ENCODE measurements at regions not wholly inside any gene's neighbourhood (a gene's known extent, or its start where the extent isn't known, plus 50 kb on each side); places are given as distances from the start of the nearest gene placed in this dataset.

GRCh38 chr4:19659101-19659500 lies 592.6 kb upstream of the SLIT2 start:
- Histone ChIP-seq H3K4me1 (ENCODE audit: control insufficient read depth, low read length) (no peaks in the 10 kb centered on the region), H3K9me3 (ENCODE audit: control insufficient read depth, insufficient read depth, low read length) (no peaks in the 10 kb centered on the region), H3K79me2 (ENCODE audit: control insufficient read depth, low read length) (no peaks in the 10 kb centered on the region), H3F3A (ENCODE audit: control insufficient read depth, insufficient read depth) (no peaks in the 10 kb centered on the region), H3K4me2 (ENCODE audit: low read length) (no peak overlapping the region), H3K4me3 (ENCODE audit: low read length) (no peak overlapping the region), H3K9me2 (replicated peaks; ENCODE audit: control insufficient read depth, low read length) (no peaks in the 10 kb centered on the region), H3K27ac (ENCODE audit: low read depth, low read length) (no peak overlapping the region), H4K20me1 (ENCODE audit: control insufficient read depth, insufficient read depth, low read depth, low read length) (no peaks in the 10 kb centered on the region), H3K36me3 (ENCODE audit: control insufficient read depth, low read length) (no peaks in the 10 kb centered on the region), H3K27me3 (ENCODE audit: control insufficient read depth, low read length) (no peaks in the 10 kb centered on the region)
- TF ChIP-seq CTCF (IDR thresholded peaks at IDR 0.05; ENCODE audit: low read depth, low read length, poor library complexity, severe bottlenecking) (no peak), EZH2phosphoT487 (IDR thresholded peaks at IDR 0.05; ENCODE audit: borderline replicate concordance, low read length) (no peak)

- no peaks in the 10 kb centered on the region for H3K27me3 ChIP-seq (ENCODE audit: control insufficient read depth, low read length)
- no peaks in the 10 kb centered on the region for H3K79me2 ChIP-seq (ENCODE audit: control insufficient read depth, low read length)
- TF ChIP-seq EZH2phosphoT487 (IDR thresholded peaks at IDR 0.05; ENCODE audit: borderline replicate concordance, low read length) (no peak), CTCF (IDR thresholded peaks at IDR 0.05; ENCODE audit: low read depth, low read length, poor library complexity, severe bottlenecking) (no peak)
- H3K9me2 ChIP-seq (replicated peaks; ENCODE audit: control insufficient read depth, low read length) = no peaks in the 10 kb centered on the region
- H3K4me2 ChIP-seq (ENCODE audit: low read length) = no peak overlapping the region
- no peaks in the 10 kb centered on the region for H4K20me1 ChIP-seq (ENCODE audit: control insufficient read depth, insufficient read depth, low read depth, low read length)
- no peaks in the 10 kb centered on the region for H3F3A ChIP-seq (ENCODE audit: control insufficient read depth, insufficient read depth)
- H3K4me1 ChIP-seq (ENCODE audit: control insufficient read depth, low read length) = no peaks in the 10 kb centered on the region
- no peak overlapping the region for H3K27ac ChIP-seq (ENCODE audit: low read depth, low read length)
- no peaks in the 10 kb centered on the region for H3K9me3 ChIP-seq (ENCODE audit: control insufficient read depth, insufficient read depth, low read length)
- no peak overlapping the region for H3K4me3 ChIP-seq (ENCODE audit: low read length)
- H3K36me3 ChIP-seq (ENCODE audit: control insufficient read depth, low read length) = no peaks in the 10 kb centered on the region
These were observed 593.8 kb upstream of the SLIT2 start for GRCh38 chr4:19657856-19658255.

GRCh38 chr4:19655666-19656065 lies 596.0 kb upstream of the SLIT2 start:
- TF ChIP-seq CTCF (IDR thresholded peaks at IDR 0.05; ENCODE audit: low read depth, low read length, poor library complexity, severe bottlenecking) (no peak), EZH2phosphoT487 (IDR thresholded peaks at IDR 0.05; ENCODE audit: borderline replicate concordance, low read length) (no peak)
- no peak overlapping the region for H3K27ac ChIP-seq (ENCODE audit: low read depth, low read length)
- H4K20me1 ChIP-seq (ENCODE audit: control insufficient read depth, insufficient read depth, low read depth, low read length) = no peaks in the 10 kb centered on the region
- H3K4me1 ChIP-seq (ENCODE audit: control insufficient read depth, low read length) = no peaks in the 10 kb centered on the region
- H3K27me3 ChIP-seq (ENCODE audit: control insufficient read depth, low read length) = no peaks in the 10 kb centered on the region
- H3K4me2 ChIP-seq (ENCODE audit: low read length) = no peak overlapping the region
- no peaks in the 10 kb centered on the region; the same call in 1 of the 2 replicates for H3K9me2 ChIP-seq (replicated peaks; ENCODE audit: control insufficient read depth, low read length)
- no peaks in the 10 kb centered on the region for H3F3A ChIP-seq (ENCODE audit: control insufficient read depth, insufficient read depth)
- no peak overlapping the region for H3K4me3 ChIP-seq (ENCODE audit: low read length)
- H3K9me3 ChIP-seq (ENCODE audit: control insufficient read depth, insufficient read depth, low read length) = no peaks in the 10 kb centered on the region
- H3K79me2 ChIP-seq (ENCODE audit: control insufficient read depth, low read length) = no peaks in the 10 kb centered on the region
- no peaks in the 10 kb centered on the region for H3K36me3 ChIP-seq (ENCODE audit: control insufficient read depth, low read length)

All from DOHH2 (cell line).